GM12878 (cell line): ENCODE measurements at regions not wholly inside any gene's neighbourhood (a gene's known extent, or its start where the extent isn't known, plus 50 kb on each side); places are given as distances from the start of the nearest gene placed in this dataset.

Experiments
- ATAC-seq: fragments of 200-7000 bp; cut with Tn5 transposase; 3 replicates; pipeline ENCODE4 v1.9.1; 2020; ENCODE audit warnings: mild to moderate bottlenecking, moderate library complexity
- BruUV-seq: library from RNA; stranded (reverse); fragments of 400-500 nt; replicated peaks from 2 replicates; lab custom pipeline; 2021; lab: Mats Ljungman, UMichigan
- CTCF ChIA-PET: fragments of 300-600 bp; sonication (Branson Sonifier 250); formaldehyde crosslinking; extraction: SDS; loops from one replicate; lab custom pipeline; 2021; ENCODE audit warnings: inconsistent platforms; lab: Yijun Ruan, JAX
- POLR2A ChIA-PET: fragments of 350-600 bp; formaldehyde crosslinking; extraction: SDS; loops from one replicate; lab custom pipeline; 2021; ENCODE audit warnings: inconsistent platforms; lab: Charles Lee
- RAD21 ChIA-PET: fragments of 300-600 bp; sonication (Branson Sonifier 250); formaldehyde crosslinking; loops from one replicate; lab custom pipeline; 2023; ENCODE audit warnings: antibody characterized with exemption; ENCODE audit not compliant: unreplicated experiment; lab: Charles Lee
- SMC1A ChIA-PET: fragments of 300-600 bp; sonication (Branson Sonifier 250); formaldehyde crosslinking; loops from one replicate; lab custom pipeline; 2023; ENCODE audit not compliant: unreplicated experiment, uncharacterized antibody; lab: Charles Lee
- DNase-seq: peaks from one replicate; pipeline ENCODE4 v3.0.0-alpha.2; 2011; ENCODE audit warnings: low read depth, low spot score
- FAIRE-seq: peaks from 3 replicates; lab custom pipeline; 2011; peaks lifted over from hg19 to GRCh38; lab: Jason Lieb, UNC
- H2AFZ ChIP-seq: 2 replicates; pipeline ENCODE4 v1.6.0; 2011; ENCODE audit warnings: low read depth, low read length, control low read depth; ENCODE audit not compliant: control insufficient read depth
- H3K27ac ChIP-seq: 2 replicates; pipeline ENCODE4 v1.5.1; 2011; ENCODE audit warnings: control low read depth; ENCODE audit not compliant: control insufficient read depth, insufficient read depth
- H3K27me3 ChIP-seq, 2 experiments: replicated peaks in 1 of 2; 2 replicates each; pipeline versions ENCODE4 v1.6.0 to v1.6.1; 2011; ENCODE audit warnings: low read length in 1 of 2; ENCODE audit not compliant: control insufficient read depth in 2 of 2, insufficient read depth in 2 of 2
- H3K36me3 ChIP-seq, 2 experiments: 2 replicates each; pipeline ENCODE4 v1.5.1; 2011; ENCODE audit warnings: low read length in 1 of 2; ENCODE audit not compliant: control insufficient read depth in 2 of 2, insufficient read depth in 2 of 2
- H3K4me1 ChIP-seq: 2 replicates; pipeline ENCODE4 v1.6.1; 2011; ENCODE audit warnings: mild to moderate bottlenecking, low read length, moderate library complexity, mixed read lengths; ENCODE audit not compliant: control insufficient read depth, insufficient read depth
- H3K4me2 ChIP-seq: 2 replicates; pipeline ENCODE4 v1.6.0; 2011; ENCODE audit warnings: control low read depth; ENCODE audit not compliant: control insufficient read depth, insufficient read depth
- H3K4me3 ChIP-seq: fragments of 200-600 bp; sonication (generic); 2 replicates; pipeline ENCODE4 v1.5.1; 2016
- H3K79me2 ChIP-seq: 2 replicates; pipeline ENCODE4 v1.6.0; 2011; ENCODE audit warnings: low read length; ENCODE audit not compliant: control insufficient read depth, insufficient read depth
- H3K9ac ChIP-seq: 2 replicates; pipeline ENCODE4 v1.8.0; 2011; ENCODE audit warnings: low read length, control low read depth, mixed read lengths; ENCODE audit not compliant: control insufficient read depth, insufficient read depth
- H3K9me3 ChIP-seq: replicated peaks from 3 replicates; pipeline ENCODE4 v1.5.1; 2011; ENCODE audit warnings: mild to moderate bottlenecking, low read length; ENCODE audit not compliant: control insufficient read depth, insufficient read depth
- H4K20me1 ChIP-seq: 2 replicates; pipeline ENCODE4 v1.6.0; 2011; ENCODE audit not compliant: control insufficient read depth, insufficient read depth
- CREM ChIP-seq: IDR thresholded peaks from 2 replicates; pipeline ENCODE4 v1.6.1; 2014; ENCODE audit warnings: antibody characterized with exemption, low read depth
- CTCF ChIP-seq, 3 experiments: IDR thresholded peaks in 2 of 3; conservative IDR thresholded peaks in 1 of 3; 2 replicates each; pipeline ENCODE4 v1.5.1; 2011; ENCODE audit warnings: low read depth in 3 of 3, low read length in 3 of 3, mild to moderate bottlenecking in 3 of 3, control low read depth in 2 of 3, moderate library complexity in 2 of 3, inconsistent platforms in 1 of 3, mixed read lengths in 1 of 3; ENCODE audit not compliant: control insufficient read depth in 2 of 3, insufficient read depth in 1 of 3; ENCODE audit errors: extremely low read depth in 1 of 3
- EGR1 ChIP-seq, 2 experiments: IDR thresholded peaks; 1 replicate in 1 of 2; 2 replicates in 1 of 2; pipeline ENCODE4 v1.6.1; 2011 to 2012; ENCODE audit warnings: low read depth in 2 of 2, low read length in 2 of 2, borderline replicate concordance in 1 of 2, mild to moderate bottlenecking in 1 of 2, moderate library complexity in 1 of 2
- GABPA ChIP-seq: IDR thresholded peaks from 2 replicates; pipeline ENCODE4 v1.6.1; 2014; ENCODE audit warnings: antibody characterized with exemption, low read depth, mild to moderate bottlenecking, inconsistent platforms
- IRF4 ChIP-seq: IDR thresholded peaks from 2 replicates; pipeline ENCODE4 v1.6.1; 2011; ENCODE audit warnings: low read depth, low read length
- NBN ChIP-seq: fragments of 450-650 bp; IDR thresholded peaks from 2 replicates; pipeline ENCODE4 v1.6.1; 2016
- NFXL1 ChIP-seq: fragments of 450-650 bp; IDR thresholded peaks from 2 replicates; pipeline ENCODE4 v1.6.1; 2017; ENCODE audit warnings: antibody characterized with exemption, mild to moderate bottlenecking, borderline replicate concordance
- NR2F1 ChIP-seq: fragments of 450-650 bp; conservative IDR thresholded peaks from 2 replicates; pipeline ENCODE4 v1.6.1; 2017; ENCODE audit warnings: mild to moderate bottlenecking
- PAX8 ChIP-seq: fragments of 450-650 bp; IDR thresholded peaks from 2 replicates; pipeline ENCODE4 v1.6.1; 2017; ENCODE audit warnings: mild to moderate bottlenecking, moderate library complexity
- POU2F2 ChIP-seq: IDR thresholded peaks from 3 replicates; pipeline ENCODE4 v1.6.1; 2011; ENCODE audit warnings: low read depth, mild to moderate bottlenecking, low read length, borderline replicate concordance
- SIN3A ChIP-seq: IDR thresholded peaks from 2 replicates; pipeline ENCODE4 v1.6.1; 2012; ENCODE audit warnings: low read depth, low read length, improper control_type of control experiment
- SMC3 ChIP-seq: IDR thresholded peaks from 2 replicates; pipeline ENCODE4 v1.6.1; 2011; ENCODE audit warnings: low read length, improper control_type of control experiment, borderline replicate concordance
- SRF ChIP-seq, 2 experiments: IDR thresholded peaks; 2 replicates each; pipeline ENCODE4 v1.6.1; 2011; ENCODE audit warnings: low read depth in 2 of 2, low read length in 2 of 2, mild to moderate bottlenecking in 1 of 2, moderate library complexity in 1 of 2
- ZBTB40 ChIP-seq: fragments of 450-650 bp; IDR thresholded peaks from 2 replicates; pipeline ENCODE4 v1.6.1; 2016; ENCODE audit warnings: mild to moderate bottlenecking, moderate library complexity, borderline replicate concordance
- WGBS: methylation state at CpG from one replicate; pipeline ENCODE4 v1.1.6; 2016; ENCODE audit warnings: low lambda C conversion rate; ENCODE audit not compliant: insufficient replicate concordance, insufficient coverage; ENCODE audit errors: missing lambda C conversion rate; 5-methylcytosine and 5-hydroxymethylcytosine counted together
- in situ Hi-C: fragments of 300-500 bp; cut with MboI; formaldehyde crosslinking; loops from 9 replicates; pipeline ENCODE4 v1.14.3; 2018; ENCODE audit warnings: mixed read lengths
- intact Hi-C: fragments of 100-400 bp; cut with micrococcal nuclease; formaldehyde crosslinking; loops from one replicate; pipeline ENCODE4 v1.14.2; 2022; ENCODE audit not compliant: unreplicated experiment

- Histone ChIP-seq H3K4me3 (no peak overlapping the region), H3K27me3 (no peaks in the 10 kb centered on the region), H3K79me2 (no peaks in the 10 kb centered on the region), H3K4me2 (no peak overlapping the region), H3K9me3 (no peaks in the 10 kb centered on the region), H3K27ac (no peak overlapping the region), H4K20me1 (no peaks in the 10 kb centered on the region), H3K9ac (no peak overlapping the region), H3K36me3 (no peaks in the 10 kb centered on the region), H3K4me1 (no peaks in the 10 kb centered on the region), H2AFZ (no peak overlapping the region)
- intact Hi-C loops (no loop called here), in situ Hi-C loops (no loop called here)
- ChIA-PET CTCF (interaction anchor here (1.0 kb wide), 2 partner anchors 15 to 18 kb away, joined by 3 read pairs; no protein-coding TSS in a partner anchor), SMC1A (no interaction called here), POLR2A (no interaction called here), RAD21 (no interaction called here)
- DNase-seq = no peak
- no peak for ATAC-seq
- 9% methylated on average over 9 of the region's 9 CpGs for WGBS
- no TSS peak for BruUV-seq
- TF ChIP-seq PAX8 (no peak), EGR1 (IDR thresholded peaks at IDR 0.05; ENCODE audit: borderline replicate concordance in 1 of 2, low read depth in 2 of 2, low read length in 2 of 2) (no peak), NBN (no peak), POU2F2 (no peak), GABPA (no peak), NFXL1 (no peak), CREM (no peak)
- no peak for FAIRE-seq
Measured at GRCh38 chr4:52358366-52358765, 300.7 kb downstream of the USP46 start.

GRCh38 chr4:52358883-52359321 lies 300.2 kb downstream of the USP46 start:
- DNase-seq = no peak
- H4K20me1 ChIP-seq = no peaks in the 10 kb centered on the region
- intact Hi-C loops (no loop called here), in situ Hi-C loops (no loop called here)
- no TSS peak for BruUV-seq
- no peak overlapping the region for H3K27ac ChIP-seq
- no peaks in the 10 kb centered on the region for H3K79me2 ChIP-seq
- POLR2A ChIA-PET = no interaction called here
- H3K9me3 ChIP-seq = no peaks in the 10 kb centered on the region
- no peak for ATAC-seq
- no peak overlapping the region for H3K4me3 ChIP-seq
- no peak overlapping the region for H3K9ac ChIP-seq
- no peaks in the 10 kb centered on the region for H3K4me1 ChIP-seq
- WGBS = 94% methylated on average over 1 of the region's 1 CpG
- CTCF ChIA-PET = interaction anchor here (1.0 kb wide), 1 partner anchor 17 kb away, joined by 3 read pairs; no protein-coding TSS in a partner anchor
- RAD21 ChIA-PET = no interaction called here
- no peak overlapping the region for H2AFZ ChIP-seq
- SMC1A ChIA-PET = no interaction called here
- H3K27me3 ChIP-seq = no peaks in the 10 kb centered on the region
- no peak for FAIRE-seq
- no peaks in the 10 kb centered on the region for H3K36me3 ChIP-seq
- H3K4me2 ChIP-seq = no peak overlapping the region
- TF ChIP-seq IRF4 = no peak
- no peak for TF ChIP-seq ZBTB40
- TF ChIP-seq SMC3 = no peak
- TF ChIP-seq CTCF (IDR thresholded peaks at IDR 0.05 in 2 of 3, conservative IDR thresholded peaks at IDR 0.05 in 1 of 3; ENCODE audit: control insufficient read depth in 2 of 3, extremely low read depth in 1 of 3, insufficient read depth in 1 of 3, low read depth in 3 of 3, low read length in 3 of 3) = no peak
- TF ChIP-seq NR2F1 = no peak
- no peak for TF ChIP-seq SRF (IDR thresholded peaks at IDR 0.05; ENCODE audit: low read depth in 2 of 2, low read length in 2 of 2)
- no peak for TF ChIP-seq SIN3A
